Panc1 (cell line): ENCODE measurements at regions not wholly inside any gene's neighbourhood (a gene's known extent, or its start where the extent isn't known, plus 50 kb on each side); places are given as distances from the start of the nearest gene placed in this dataset.

Experiments
- CTCF ChIP-seq: fragments of 450-650 bp; IDR thresholded peaks from 2 replicates; pipeline ENCODE4 v1.5.1; 2017; ENCODE audit warnings: mild to moderate bottlenecking
- POLR2AphosphoS5 ChIP-seq: IDR thresholded peaks from 2 replicates; pipeline ENCODE4 v1.6.1; 2012; ENCODE audit warnings: mild to moderate bottlenecking, low read depth, low read length, moderate library complexity

- no peak for TF ChIP-seq CTCF
- TF ChIP-seq POLR2AphosphoS5: no peak
These were observed 243.4 kb upstream of the P2RY1 start for GRCh38 chr3:152591515-152591914.
